ENCODE measurements at regions not wholly inside any gene's neighbourhood (a gene's known extent, or its start where the extent isn't known, plus 50 kb on each side); places are given as distances from the start of the nearest gene placed in this dataset.

DNA sequence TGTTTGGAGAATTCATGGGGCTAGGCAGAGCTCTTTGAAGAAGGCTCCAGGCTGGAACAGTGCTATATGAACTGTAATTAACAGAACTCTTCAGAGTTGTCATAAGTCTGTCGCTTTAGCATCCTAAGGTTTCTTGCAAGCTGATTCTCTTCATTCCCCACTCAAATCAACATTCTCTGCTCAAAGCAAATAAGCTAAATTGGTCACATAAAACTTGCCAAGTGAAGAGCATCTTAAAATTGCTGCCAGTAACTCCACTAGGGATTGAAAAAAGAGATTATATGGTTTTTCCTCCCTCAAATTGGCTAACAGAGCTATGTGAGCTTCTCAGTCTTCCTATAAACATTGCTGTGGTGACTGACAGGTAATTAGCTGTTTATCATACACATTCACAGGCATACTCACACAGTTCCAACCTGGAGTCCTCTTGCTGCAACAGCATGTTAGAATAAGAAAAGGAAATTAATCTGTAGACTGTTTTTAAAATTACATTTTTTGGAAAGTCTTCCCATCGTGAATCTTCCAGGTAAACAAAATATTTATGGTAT, 298.5 kb upstream of the ATP10B start:
- TF ChIP-seq EZH2 (IDR thresholded peaks at IDR 0.05; ENCODE audit: insufficient read depth, poor library complexity, severe bottlenecking) (no peak), EZH2phosphoT487 (IDR thresholded peaks at IDR 0.05; ENCODE audit: insufficient read depth, low read depth) (no peak)

Measured in GM23248 (cell line).